ENCODE measurements at regions not wholly inside any gene's neighbourhood (a gene's known extent, or its start where the extent isn't known, plus 50 kb on each side); places are given as distances from the start of the nearest gene placed in this dataset.

DNA sequence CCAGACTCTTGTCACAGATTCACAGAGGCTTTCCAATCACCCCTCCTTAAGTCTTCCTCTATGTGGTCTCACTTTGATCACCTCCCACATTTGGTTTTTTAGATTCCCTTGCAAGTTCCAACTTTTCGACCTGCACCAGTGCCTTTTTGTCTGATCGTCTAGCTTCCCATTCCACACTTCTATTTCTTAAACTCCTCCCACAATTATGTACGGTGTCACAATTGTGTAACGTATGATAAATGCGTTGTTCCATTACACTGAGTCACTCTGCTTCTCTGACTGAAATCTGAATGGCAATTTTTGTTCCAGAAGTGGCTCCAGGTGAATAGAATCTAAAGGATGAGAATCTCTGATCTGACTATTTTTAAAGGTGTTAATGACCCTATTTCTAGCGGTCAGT, 320.1 kb downstream of the LMX1A start:
- Histone ChIP-seq H3K4me3 (no peak overlapping the region), H3K36me3 (no peaks in the 10 kb centered on the region), H3K27ac (no peak overlapping the region), H3K9me3 (no peaks in the 10 kb centered on the region), H3K27me3 (replicated peaks; ENCODE audit: insufficient read depth) (no peaks in the 10 kb centered on the region), H3K4me1 (ENCODE audit: control insufficient read depth in 1 of 2, low read depth in 2 of 2) (no peaks in the 10 kb centered on the region)
- ATAC-seq (ENCODE audit: insufficient number of reproducible peaks, low FRiP score, low read depth) (no peak), DNase-seq (ENCODE audit: low spot score) (no peak)
- TF ChIP-seq, protein P1, sequence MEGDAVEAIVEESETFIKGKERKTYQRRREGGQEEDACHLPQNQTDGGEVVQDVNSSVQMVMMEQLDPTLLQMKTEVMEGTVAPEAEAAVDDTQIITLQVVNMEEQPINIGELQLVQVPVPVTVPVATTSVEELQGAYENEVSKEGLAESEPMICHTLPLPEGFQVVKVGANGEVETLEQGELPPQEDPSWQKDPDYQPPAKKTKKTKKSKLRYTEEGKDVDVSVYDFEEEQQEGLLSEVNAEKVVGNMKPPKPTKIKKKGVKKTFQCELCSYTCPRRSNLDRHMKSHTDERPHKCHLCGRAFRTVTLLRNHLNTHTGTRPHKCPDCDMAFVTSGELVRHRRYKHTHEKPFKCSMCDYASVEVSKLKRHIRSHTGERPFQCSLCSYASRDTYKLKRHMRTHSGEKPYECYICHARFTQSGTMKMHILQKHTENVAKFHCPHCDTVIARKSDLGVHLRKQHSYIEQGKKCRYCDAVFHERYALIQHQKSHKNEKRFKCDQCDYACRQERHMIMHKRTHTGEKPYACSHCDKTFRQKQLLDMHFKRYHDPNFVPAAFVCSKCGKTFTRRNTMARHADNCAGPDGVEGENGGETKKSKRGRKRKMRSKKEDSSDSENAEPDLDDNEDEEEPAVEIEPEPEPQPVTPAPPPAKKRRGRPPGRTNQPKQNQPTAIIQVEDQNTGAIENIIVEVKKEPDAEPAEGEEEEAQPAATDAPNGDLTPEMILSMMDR (IDR thresholded peaks at IDR 0.05): no peak

DNA sequence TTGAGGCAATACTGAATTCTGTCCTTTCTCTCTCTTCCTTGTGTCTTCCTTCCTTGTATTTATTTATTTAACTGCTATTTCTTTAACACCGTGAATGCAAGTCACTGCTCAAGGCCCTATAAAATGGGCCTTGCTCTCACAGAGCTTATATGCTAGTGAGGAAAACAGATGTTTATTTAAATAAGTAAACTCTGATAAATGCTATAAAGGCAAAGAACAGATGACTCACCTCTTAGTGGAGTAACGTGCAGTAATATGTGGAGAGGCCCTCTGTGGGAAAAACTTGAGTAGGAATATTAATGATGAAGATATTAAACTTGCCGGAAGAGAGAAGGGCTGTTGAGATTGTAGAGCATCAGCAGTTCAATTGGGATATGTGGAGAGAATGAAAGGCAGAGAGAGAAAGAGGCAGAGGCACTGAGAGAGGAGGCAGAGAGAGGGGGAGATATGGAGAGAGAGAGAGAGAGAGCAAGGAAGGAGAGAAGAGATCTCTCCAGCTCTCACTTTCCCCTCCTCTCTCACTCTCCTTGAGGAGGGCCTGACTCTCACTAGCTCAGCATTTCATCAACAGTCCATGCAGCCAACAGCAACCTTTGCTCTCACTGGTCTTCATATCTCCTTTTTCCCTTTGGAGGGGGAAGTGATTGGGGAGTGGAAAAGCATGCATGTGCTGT, 322.2 kb downstream of the LMX1A start:
- Histone ChIP-seq H3K4me1 (ENCODE audit: control insufficient read depth in 1 of 2, low read depth in 2 of 2) (no peaks in the 10 kb centered on the region), H3K27ac (no peak overlapping the region), H3K36me3 (no peaks in the 10 kb centered on the region), H3K4me3 (no peak overlapping the region), H3K27me3 (replicated peaks; ENCODE audit: insufficient read depth) (no peaks in the 10 kb centered on the region), H3K9me3 (no peaks in the 10 kb centered on the region)
- no peak for ATAC-seq (ENCODE audit: insufficient number of reproducible peaks, low FRiP score, low read depth)
- DNase-seq (ENCODE audit: low spot score): no peak
- TF ChIP-seq, protein P1 (IDR thresholded peaks at IDR 0.05): no peak

DNA sequence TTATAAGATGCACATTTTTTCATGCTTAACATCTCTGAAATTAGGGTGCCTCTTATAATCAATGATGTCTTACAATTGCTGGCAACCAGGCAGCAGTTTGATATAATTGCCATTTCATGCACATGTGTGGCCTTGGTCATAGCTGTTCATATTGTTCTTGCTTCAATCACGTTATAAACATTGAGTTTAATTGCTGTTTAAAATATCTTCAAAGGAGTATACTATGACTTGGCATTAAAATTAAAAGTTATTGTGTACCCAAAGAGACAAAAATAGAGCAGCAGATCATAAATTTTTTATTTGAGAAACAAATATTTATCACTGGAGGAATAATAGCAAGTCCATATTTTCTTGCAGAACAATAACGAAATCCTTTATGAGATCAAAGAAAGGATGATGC, 325.5 kb downstream of the LMX1A start:
- TF ChIP-seq, protein P1 (IDR thresholded peaks at IDR 0.05): no peak
- Histone ChIP-seq H3K27me3 (replicated peaks; ENCODE audit: insufficient read depth) (no peaks in the 10 kb centered on the region), H3K4me3 (no peak overlapping the region), H3K9me3 (no peaks in the 10 kb centered on the region), H3K4me1 (ENCODE audit: control insufficient read depth in 1 of 2, low read depth in 2 of 2) (no peaks in the 10 kb centered on the region), H3K27ac (no peak overlapping the region), H3K36me3 (no peaks in the 10 kb centered on the region)
- DNase-seq (ENCODE audit: low spot score) (no peak), ATAC-seq (ENCODE audit: insufficient number of reproducible peaks, low FRiP score, low read depth) (no peak)

DNA sequence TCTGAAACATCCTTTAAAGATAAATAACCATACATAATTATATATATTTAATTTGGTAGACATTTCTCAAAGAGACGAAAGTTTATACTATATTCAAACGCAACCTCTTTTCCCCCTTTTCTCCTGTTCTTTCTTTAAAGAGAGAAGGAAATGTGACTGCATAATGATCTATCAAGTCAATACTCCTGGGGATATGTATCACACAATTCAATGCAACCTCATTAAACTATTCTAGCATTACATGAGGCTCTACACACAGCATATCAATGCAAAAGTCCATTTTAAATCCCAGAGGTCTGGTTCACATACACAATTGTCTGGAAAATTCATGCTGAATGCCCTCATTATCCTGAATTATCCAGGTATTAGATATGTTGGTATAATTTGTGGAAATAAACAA, 330.7 kb downstream of the LMX1A start:
- Histone ChIP-seq H3K9me3 (no peaks in the 10 kb centered on the region), H3K27me3 (replicated peaks; ENCODE audit: insufficient read depth) (no peaks in the 10 kb centered on the region), H3K4me1 (ENCODE audit: control insufficient read depth in 1 of 2, low read depth in 2 of 2) (no peaks in the 10 kb centered on the region), H3K4me3 (no peak overlapping the region), H3K36me3 (no peaks in the 10 kb centered on the region), H3K27ac (no peak overlapping the region)
- TF ChIP-seq, protein P1 (IDR thresholded peaks at IDR 0.05): no peak
- DNase-seq (ENCODE audit: low spot score) (no peak), ATAC-seq (ENCODE audit: insufficient number of reproducible peaks, low FRiP score, low read depth) (no peak)

DNA sequence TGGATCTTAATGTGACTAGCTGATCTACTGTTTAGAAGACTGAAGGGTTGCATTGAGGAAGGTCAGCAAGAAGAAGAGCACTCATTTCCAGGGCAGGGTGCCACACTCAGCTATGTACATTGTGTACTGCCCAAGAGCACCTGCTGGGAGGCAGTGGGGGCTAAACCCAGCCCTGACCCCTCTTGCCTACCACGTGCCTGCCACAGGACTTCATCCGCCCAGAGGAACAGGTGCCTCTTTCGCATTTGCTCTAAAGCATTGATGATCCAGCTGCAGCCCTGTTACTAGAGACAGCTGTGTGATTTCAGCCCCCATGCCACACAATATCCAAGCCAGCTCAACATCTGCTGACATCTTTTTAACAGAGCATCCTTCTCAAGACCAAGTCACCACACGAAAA, 341.8 kb downstream of the LMX1A start:
- Histone ChIP-seq H3K27me3 (replicated peaks; ENCODE audit: insufficient read depth) (no peaks in the 10 kb centered on the region), H3K9me3 (no peaks in the 10 kb centered on the region), H3K4me3 (no peak overlapping the region), H3K36me3 (no peaks in the 10 kb centered on the region), H3K4me1 (ENCODE audit: control insufficient read depth in 1 of 2, low read depth in 2 of 2) (no peaks in the 10 kb centered on the region), H3K27ac (no peak overlapping the region)
- no peak for DNase-seq (ENCODE audit: low spot score)
- ATAC-seq (ENCODE audit: insufficient number of reproducible peaks, low FRiP score, low read depth): no peak
- TF ChIP-seq, protein P1 (IDR thresholded peaks at IDR 0.05): no peak

All from thoracic aorta (tissue), 2 donors.